ENCODE measurements at regions not wholly inside any gene's neighbourhood (a gene's known extent, or its start where the extent isn't known, plus 50 kb on each side); places are given as distances from the start of the nearest gene placed in this dataset.

DNA sequence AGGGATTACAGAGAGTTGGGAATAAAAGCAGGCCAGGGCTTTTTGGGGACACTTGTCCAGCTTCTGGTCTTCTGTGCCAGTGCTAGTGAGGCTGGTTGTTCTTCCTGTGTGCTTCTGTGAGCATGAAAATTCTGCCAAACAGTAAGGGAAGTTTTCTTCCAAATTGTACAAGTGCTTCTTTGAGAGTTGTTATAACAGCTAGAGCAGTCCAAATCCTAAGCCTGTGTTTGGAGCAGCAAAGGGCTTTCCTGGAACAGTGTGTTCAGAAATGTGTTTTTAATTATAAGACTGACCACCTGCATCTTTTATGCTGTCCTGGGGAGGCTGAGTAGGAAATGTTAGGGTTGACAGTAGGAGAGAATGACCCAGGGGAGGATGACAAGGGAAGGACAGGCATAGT is 223.0 kb upstream of the P2RY1 start:
- no peak for TF ChIP-seq TARDBP (IDR thresholded peaks at IDR 0.05)
- no peak for TF ChIP-seq SP1 (IDR thresholded peaks at IDR 0.05)
- no peak for TF ChIP-seq FOXK2 (IDR thresholded peaks at IDR 0.05)
- no peak for TF ChIP-seq FOXA1 (IDR thresholded peaks at IDR 0.05)
- TF ChIP-seq BHLHE40 (IDR thresholded peaks at IDR 0.05; ENCODE audit: borderline replicate concordance) = no peak
- TF ChIP-seq L3MBTL2 (conservative IDR thresholded peaks at IDR 0.05) = no peak
- TF ChIP-seq FOXM1 (IDR thresholded peaks at IDR 0.05; ENCODE audit: borderline replicate concordance) = no peak
- no peak for TF ChIP-seq NFRKB (IDR thresholded peaks at IDR 0.05)
- TF ChIP-seq LEF1 (IDR thresholded peaks at IDR 0.05; ENCODE audit: borderline replicate concordance) = no peak
- TF ChIP-seq ARNT (IDR thresholded peaks at IDR 0.05) = no peak
- TF ChIP-seq ELF4 (IDR thresholded peaks at IDR 0.05) = no peak
